Fibroblast of lung (primary cell): ENCODE measurements at regions not wholly inside any gene's neighbourhood (a gene's known extent, or its start where the extent isn't known, plus 50 kb on each side); places are given as distances from the start of the nearest gene placed in this dataset.

Experiments used
- DNase-seq, 2 donors: peaks; one replicate each; pipeline versions ENCODE4 v3.0.0 to v3.0.0-alpha.2; 2010; ENCODE audit warnings: low read depth in 2 of 2
- H2AFZ ChIP-seq: 2 replicates; pipeline ENCODE4 v1.5.1; 2012; ENCODE audit warnings: low read length, control low read depth, inconsistent platforms
- H3K27ac ChIP-seq: 2 replicates; pipeline ENCODE4 v1.5.1; 2011; ENCODE audit warnings: low read length, control low read depth; ENCODE audit not compliant: insufficient read depth
- H3K27me3 ChIP-seq: 2 replicates; pipeline ENCODE4 v1.5.1; 2011; ENCODE audit warnings: mild to moderate bottlenecking, low read length; ENCODE audit not compliant: control insufficient read depth, insufficient read depth
- H3K36me3 ChIP-seq: 2 replicates; pipeline ENCODE4 v1.5.1; 2011; ENCODE audit warnings: low read length; ENCODE audit not compliant: control insufficient read depth, insufficient read depth
- H3K4me1 ChIP-seq: 2 replicates; pipeline ENCODE4 v1.5.1; 2011; ENCODE audit warnings: low read length; ENCODE audit not compliant: control insufficient read depth, insufficient read depth; ENCODE audit errors: extremely low read depth
- H3K4me2 ChIP-seq: 2 replicates; pipeline ENCODE4 v1.5.1; 2011; ENCODE audit warnings: low read length, control low read depth; ENCODE audit not compliant: insufficient read depth; ENCODE audit errors: extremely low read depth
- H3K4me3 ChIP-seq, 4 experiments: fragments of 200-600 bp in 1 of 4; sonication (generic) in 1 of 4; replicated peaks in 1 of 4; 2 replicates each; pipeline ENCODE4 v1.5.1; 2011 to 2016; ENCODE audit warnings: low read length in 4 of 4, low read depth in 3 of 4, mild to moderate bottlenecking in 3 of 4, control low read depth in 2 of 4, inconsistent platforms in 1 of 4, mixed read lengths in 1 of 4; ENCODE audit not compliant: insufficient read depth in 1 of 4; ENCODE audit errors: control extremely low read depth in 1 of 4
- H3K79me2 ChIP-seq: 2 replicates; pipeline ENCODE4 v1.5.1; 2012; ENCODE audit warnings: mild to moderate bottlenecking, low read length, inconsistent platforms; ENCODE audit not compliant: control insufficient read depth, insufficient read depth
- H3K9ac ChIP-seq: 2 replicates; pipeline ENCODE4 v1.5.1; 2011; ENCODE audit warnings: mild to moderate bottlenecking, low read length, control low read depth; ENCODE audit not compliant: insufficient read depth
- H3K9me3 ChIP-seq: 2 replicates; pipeline ENCODE4 v1.5.1; 2012; ENCODE audit warnings: low read depth, low read length; ENCODE audit not compliant: control insufficient read depth, insufficient read depth
- H4K20me1 ChIP-seq: 2 replicates; pipeline ENCODE4 v1.5.1; 2011; ENCODE audit warnings: low read length; ENCODE audit not compliant: control insufficient read depth, insufficient read depth; ENCODE audit errors: extremely low read depth
- EZH2 ChIP-seq: IDR thresholded peaks from 2 replicates; pipeline ENCODE4 v1.5.1; 2012; ENCODE audit warnings: low read length, control low read depth, mild to moderate bottlenecking; ENCODE audit errors: missing control alignments
- TF ChIP-seq, protein P1 (sequence below), 2 donors: IDR thresholded peaks in 1 of 2; conservative IDR thresholded peaks in 1 of 2; 1 replicate in 1 of 2; 2 replicates in 1 of 2; pipeline ENCODE4 v1.5.1; 2011 to 2012; ENCODE audit warnings: low read length in 2 of 2, control low read depth in 1 of 2, inconsistent platforms in 1 of 2, low read depth in 1 of 2, mild to moderate bottlenecking in 1 of 2

DNA sequence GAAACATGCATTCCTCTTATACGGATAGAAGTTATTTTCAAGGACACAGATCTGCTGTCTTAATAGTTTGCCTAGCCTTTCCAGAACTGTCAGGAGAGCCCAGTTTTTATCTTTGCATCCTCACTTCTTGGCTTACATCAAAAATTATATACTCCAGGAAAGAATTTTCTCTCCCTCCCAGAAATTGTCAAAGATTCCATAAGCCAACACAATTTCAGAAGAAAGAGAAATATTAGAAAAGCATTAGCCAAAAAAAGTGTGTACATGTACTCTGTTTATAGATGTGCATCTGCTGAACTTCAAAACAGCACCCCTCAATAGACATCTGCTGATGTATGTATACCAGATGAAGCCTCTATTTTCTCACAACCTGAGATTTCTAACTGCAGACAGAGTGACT is 210.4 kb downstream of the METTL4 start:
- Histone ChIP-seq H3K79me2 (no peaks in the 10 kb centered on the region), H3K9me3 (no peaks in the 10 kb centered on the region), H3K4me3 (no peak overlapping the region), H3K27ac (no peak overlapping the region), H3K4me1 (no peaks in the 10 kb centered on the region), H4K20me1 (no peaks in the 10 kb centered on the region), H2AFZ (no peak overlapping the region), H3K36me3 (no peaks in the 10 kb centered on the region), H3K9ac (no peak overlapping the region), H3K27me3 (no peaks in the 10 kb centered on the region), H3K4me2 (no peak overlapping the region)
- DNase-seq, result no peak
- TF ChIP-seq, protein P1, sequence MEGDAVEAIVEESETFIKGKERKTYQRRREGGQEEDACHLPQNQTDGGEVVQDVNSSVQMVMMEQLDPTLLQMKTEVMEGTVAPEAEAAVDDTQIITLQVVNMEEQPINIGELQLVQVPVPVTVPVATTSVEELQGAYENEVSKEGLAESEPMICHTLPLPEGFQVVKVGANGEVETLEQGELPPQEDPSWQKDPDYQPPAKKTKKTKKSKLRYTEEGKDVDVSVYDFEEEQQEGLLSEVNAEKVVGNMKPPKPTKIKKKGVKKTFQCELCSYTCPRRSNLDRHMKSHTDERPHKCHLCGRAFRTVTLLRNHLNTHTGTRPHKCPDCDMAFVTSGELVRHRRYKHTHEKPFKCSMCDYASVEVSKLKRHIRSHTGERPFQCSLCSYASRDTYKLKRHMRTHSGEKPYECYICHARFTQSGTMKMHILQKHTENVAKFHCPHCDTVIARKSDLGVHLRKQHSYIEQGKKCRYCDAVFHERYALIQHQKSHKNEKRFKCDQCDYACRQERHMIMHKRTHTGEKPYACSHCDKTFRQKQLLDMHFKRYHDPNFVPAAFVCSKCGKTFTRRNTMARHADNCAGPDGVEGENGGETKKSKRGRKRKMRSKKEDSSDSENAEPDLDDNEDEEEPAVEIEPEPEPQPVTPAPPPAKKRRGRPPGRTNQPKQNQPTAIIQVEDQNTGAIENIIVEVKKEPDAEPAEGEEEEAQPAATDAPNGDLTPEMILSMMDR (conservative IDR thresholded peaks at IDR 0.05 in 1 of 2, IDR thresholded peaks at IDR 0.05 in 1 of 2; ENCODE audit: low read depth in 1 of 2, low read length in 2 of 2), result no peak
- TF ChIP-seq EZH2, result no peak

- H3K9me3 ChIP-seq, result no peaks in the 10 kb centered on the region
- H2AFZ ChIP-seq, result no peak overlapping the region
- H4K20me1 ChIP-seq, result no peaks in the 10 kb centered on the region
- H3K79me2 ChIP-seq, result no peaks in the 10 kb centered on the region
- H3K27ac ChIP-seq, result no peak overlapping the region
- H3K4me3 ChIP-seq, result no peak overlapping the region
- no peaks in the 10 kb centered on the region for H3K27me3 ChIP-seq
- no peak overlapping the region for H3K9ac ChIP-seq
- TF ChIP-seq, protein P1 (conservative IDR thresholded peaks at IDR 0.05 in 1 of 2, IDR thresholded peaks at IDR 0.05 in 1 of 2; ENCODE audit: low read depth in 1 of 2, low read length in 2 of 2), result no peak
- TF ChIP-seq EZH2, result no peak
- H3K36me3 ChIP-seq, result no peaks in the 10 kb centered on the region
- H3K4me2 ChIP-seq, result no peak overlapping the region
- DNase-seq, result no peak
- H3K4me1 ChIP-seq, result no peaks in the 10 kb centered on the region
These were observed 203.2 kb downstream of the METTL4 start for GRCh38 chr18:2368102-2368501.

- Histone ChIP-seq H3K36me3 (no peaks in the 10 kb centered on the region), H3K27me3 (no peaks in the 10 kb centered on the region), H4K20me1 (no peaks in the 10 kb centered on the region), H3K79me2 (no peaks in the 10 kb centered on the region), H3K27ac (no peak overlapping the region), H3K9ac (no peak overlapping the region), H3K4me2 (no peak overlapping the region), H2AFZ (no peak overlapping the region), H3K9me3 (no peaks in the 10 kb centered on the region), H3K4me1 (no peaks in the 10 kb centered on the region), H3K4me3 (no peak overlapping the region)
- TF ChIP-seq, protein P1 (conservative IDR thresholded peaks at IDR 0.05 in 1 of 2, IDR thresholded peaks at IDR 0.05 in 1 of 2; ENCODE audit: low read depth in 1 of 2, low read length in 2 of 2), result no peak
- no peak for DNase-seq
These were observed 194.6 kb downstream of the METTL4 start for GRCh38 chr18:2376707-2377106.
